CD4-positive, alpha-beta T cell treated with Interleukin-1 beta for 1 hour (primary cell): ENCODE measurements at regions not wholly inside any gene's neighbourhood (a gene's known extent, or its start where the extent isn't known, plus 50 kb on each side); places are given as distances from the start of the nearest gene placed in this dataset.
"Not testable (repeated sequence)": the region's sequence is repeated elsewhere in the genome, so short reads cannot be mapped to it uniquely, and the experiment has no call there.

Source experiments
- DNase-seq, 2 donors: peaks; one replicate each; pipeline ENCODE4 v3.0.0-alpha.2; 2020 to 2022

- no peak for DNase-seq
Observed at GRCh38 chr9:80690349-80690939, 998.9 kb downstream of the TLE1 start.

- DNase-seq, result no peak
Observed at GRCh38 chr9:80679916-80680315, 1009.4 kb downstream of the TLE1 start.

GRCh38 chr9:80678906-80679305, 1010.4 kb downstream of the TLE1 start:
- DNase-seq, result no peak

GRCh38 chr9:80673496-80673895, 1015.9 kb downstream of the TLE1 start:
- no peak for DNase-seq

GRCh38 chr9:80665479-80665878, 1023.9 kb downstream of the TLE1 start:
- DNase-seq, result no peak

GRCh38 chr9:80664327-80665210, 1024.8 kb downstream of the TLE1 start:
- DNase-seq, result no peak

GRCh38 chr9:80659751-80660150, 1029.6 kb downstream of the TLE1 start:
- not testable (repeated sequence) for DNase-seq

GRCh38 chr9:80651044-80651443, 1038.3 kb downstream of the TLE1 start:
- DNase-seq, result no peak

GRCh38 chr9:80649496-80649895, 1039.9 kb downstream of the TLE1 start:
- DNase-seq, result no peak

- no peak for DNase-seq
Observed at GRCh38 chr9:80649001-80649420, 1040.3 kb downstream of the TLE1 start.

- DNase-seq, result no peak
Observed at GRCh38 chr9:80648336-80648735, 1041.0 kb downstream of the TLE1 start.

GRCh38 chr9:80646211-80646610, 1043.1 kb downstream of the TLE1 start:
- no peak for DNase-seq

- no peak for DNase-seq
Observed at GRCh38 chr9:80644044-80644443, 1045.3 kb downstream of the TLE1 start.

- DNase-seq, result no peak
Observed at GRCh38 chr9:80635065-80635464, 1054.3 kb downstream of the TLE1 start.

GRCh38 chr9:80632041-80632440, 1057.3 kb downstream of the TLE1 start:
- no peak for DNase-seq

GRCh38 chr9:80622508-80622907, 1050.7 kb downstream of the TLE4 start:
- no peak for DNase-seq

GRCh38 chr9:80619356-80619755, 1047.6 kb downstream of the TLE4 start:
- DNase-seq, result no peak

- no peak for DNase-seq
Observed at GRCh38 chr9:80615964-80616363, 1044.2 kb downstream of the TLE4 start.

GRCh38 chr9:80605793-80606192, 1034.0 kb downstream of the TLE4 start:
- no peak for DNase-seq

GRCh38 chr9:80605129-80605528, 1033.4 kb downstream of the TLE4 start:
- no peak for DNase-seq

- DNase-seq, result no peak
Observed at GRCh38 chr9:80602291-80602690, 1030.5 kb downstream of the TLE4 start.

GRCh38 chr9:80596579-80596978, 1024.8 kb downstream of the TLE4 start:
- no peak for DNase-seq

GRCh38 chr9:80595192-80595591, 1023.4 kb downstream of the TLE4 start:
- no peak for DNase-seq

GRCh38 chr9:80592413-80592812, 1020.6 kb downstream of the TLE4 start:
- no peak for DNase-seq
